HCT116 (cell line): ENCODE measurements at regions not wholly inside any gene's neighbourhood (a gene's known extent, or its start where the extent isn't known, plus 50 kb on each side); places are given as distances from the start of the nearest gene placed in this dataset.

Experiments
- CBX3 ChIP-seq: IDR thresholded peaks from 2 replicates; pipeline ENCODE4 v1.6.1; 2012; ENCODE audit warnings: low read depth
- CTCF ChIP-seq, 3 experiments: fragments of 200-600 bp in 1 of 3; sonication (generic) in 1 of 3; IDR thresholded peaks in 2 of 3; conservative IDR thresholded peaks in 1 of 3; 2 replicates each; pipeline ENCODE4 v1.5.1; 2012 to 2017; ENCODE audit warnings: low read depth in 2 of 3, low read length in 2 of 3, antibody characterized with exemption in 1 of 3, borderline replicate concordance in 1 of 3, control low read depth in 1 of 3, mild to moderate bottlenecking in 1 of 3, mixed read lengths in 1 of 3, mixed run types in 1 of 3, moderate library complexity in 1 of 3; ENCODE audit not compliant: insufficient read depth in 1 of 3
- EGR1 ChIP-seq: IDR thresholded peaks from 2 replicates; pipeline ENCODE4 v1.6.1; 2012; ENCODE audit warnings: low read depth
- ELF1 ChIP-seq: IDR thresholded peaks from 2 replicates; pipeline ENCODE4 v1.6.1; 2012; ENCODE audit warnings: low read depth, borderline replicate concordance
- MAX ChIP-seq: IDR thresholded peaks from 2 replicates; pipeline ENCODE4 v1.6.1; 2012
- POLR2A ChIP-seq: IDR thresholded peaks from 2 replicates; pipeline ENCODE4 v1.7.0; 2011; ENCODE audit warnings: borderline replicate concordance; ENCODE audit not compliant: insufficient read depth, insufficient read length; ENCODE audit errors: extremely low read depth
- POLR2AphosphoS5 ChIP-seq: IDR thresholded peaks from 2 replicates; pipeline ENCODE4 v1.6.1; 2011; ENCODE audit warnings: mild to moderate bottlenecking, low read depth, low read length, moderate library complexity
- RAD21 ChIP-seq: IDR thresholded peaks from 2 replicates; pipeline ENCODE4 v1.6.1; 2012; ENCODE audit warnings: low read depth, mild to moderate bottlenecking
- SIN3A ChIP-seq: IDR thresholded peaks from 2 replicates; pipeline ENCODE4 v1.6.1; 2012; ENCODE audit warnings: low read depth
- ZNF274 ChIP-seq: fragments of 200-500 bp; sonication (Bioruptor generic); IDR thresholded peaks from 2 replicates; pipeline ENCODE4 v1.6.1; 2014; ENCODE audit warnings: mild to moderate bottlenecking, low read depth, low read length, inconsistent platforms
- TF ChIP-seq, protein P1 (sequence below): IDR thresholded peaks from 2 replicates; pipeline ENCODE4 v1.6.1; 2012; ENCODE audit warnings: low read depth

DNA sequence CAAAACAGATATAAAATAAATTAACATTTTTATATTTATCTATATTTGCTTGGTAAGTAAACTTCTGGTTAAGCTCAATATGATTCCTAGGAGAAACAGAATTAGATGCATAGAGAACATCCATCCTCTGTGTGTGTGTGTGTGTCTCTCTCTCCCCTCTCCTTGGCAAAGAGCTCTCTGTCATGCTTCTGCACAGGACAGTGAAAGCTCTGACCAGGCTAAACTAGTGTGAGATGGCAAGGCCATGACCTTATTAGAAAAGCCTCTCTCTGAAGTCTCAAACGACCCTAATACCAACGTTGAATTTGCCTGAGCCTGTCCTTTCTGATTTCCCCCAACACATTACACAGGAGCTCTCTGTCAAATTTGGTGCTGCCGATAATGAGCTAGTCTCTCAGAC lies 746.0 kb downstream of the VGLL3 start:
- TF ChIP-seq, protein P1, sequence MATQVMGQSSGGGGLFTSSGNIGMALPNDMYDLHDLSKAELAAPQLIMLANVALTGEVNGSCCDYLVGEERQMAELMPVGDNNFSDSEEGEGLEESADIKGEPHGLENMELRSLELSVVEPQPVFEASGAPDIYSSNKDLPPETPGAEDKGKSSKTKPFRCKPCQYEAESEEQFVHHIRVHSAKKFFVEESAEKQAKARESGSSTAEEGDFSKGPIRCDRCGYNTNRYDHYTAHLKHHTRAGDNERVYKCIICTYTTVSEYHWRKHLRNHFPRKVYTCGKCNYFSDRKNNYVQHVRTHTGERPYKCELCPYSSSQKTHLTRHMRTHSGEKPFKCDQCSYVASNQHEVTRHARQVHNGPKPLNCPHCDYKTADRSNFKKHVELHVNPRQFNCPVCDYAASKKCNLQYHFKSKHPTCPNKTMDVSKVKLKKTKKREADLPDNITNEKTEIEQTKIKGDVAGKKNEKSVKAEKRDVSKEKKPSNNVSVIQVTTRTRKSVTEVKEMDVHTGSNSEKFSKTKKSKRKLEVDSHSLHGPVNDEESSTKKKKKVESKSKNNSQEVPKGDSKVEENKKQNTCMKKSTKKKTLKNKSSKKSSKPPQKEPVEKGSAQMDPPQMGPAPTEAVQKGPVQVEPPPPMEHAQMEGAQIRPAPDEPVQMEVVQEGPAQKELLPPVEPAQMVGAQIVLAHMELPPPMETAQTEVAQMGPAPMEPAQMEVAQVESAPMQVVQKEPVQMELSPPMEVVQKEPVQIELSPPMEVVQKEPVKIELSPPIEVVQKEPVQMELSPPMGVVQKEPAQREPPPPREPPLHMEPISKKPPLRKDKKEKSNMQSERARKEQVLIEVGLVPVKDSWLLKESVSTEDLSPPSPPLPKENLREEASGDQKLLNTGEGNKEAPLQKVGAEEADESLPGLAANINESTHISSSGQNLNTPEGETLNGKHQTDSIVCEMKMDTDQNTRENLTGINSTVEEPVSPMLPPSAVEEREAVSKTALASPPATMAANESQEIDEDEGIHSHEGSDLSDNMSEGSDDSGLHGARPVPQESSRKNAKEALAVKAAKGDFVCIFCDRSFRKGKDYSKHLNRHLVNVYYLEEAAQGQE = no peak
- TF ChIP-seq CTCF (IDR thresholded peaks at IDR 0.05 in 2 of 3, conservative IDR thresholded peaks at IDR 0.05 in 1 of 3; ENCODE audit: borderline replicate concordance in 1 of 3, insufficient read depth in 1 of 3, low read depth in 2 of 3, low read length in 2 of 3) (no peak), CBX3 (no peak), POLR2A (no peak), EGR1 (no peak), ELF1 (no peak), MAX (no peak), RAD21 (no peak), SIN3A (no peak), POLR2AphosphoS5 (no peak), ZNF274 (no peak)
